HG02571 (cell line): ENCODE measurements at regions not wholly inside any gene's neighbourhood (a gene's known extent, or its start where the extent isn't known, plus 50 kb on each side); places are given as distances from the start of the nearest gene placed in this dataset.
A peak's percentile ranks its signal among the peaks of the same experiment; 100 is the strongest.
"Not testable (repeated sequence)": the region's sequence is repeated elsewhere in the genome, so short reads cannot be mapped to it uniquely, and the experiment has no call there.

Source experiments
- ATAC-seq: cut with Tn5 transposase; IDR thresholded peaks from one replicate; pipeline ENCODE4 v1.9.1; 2021; ENCODE audit warnings: mild to moderate bottlenecking, moderate library complexity; ENCODE audit not compliant: unreplicated experiment

- ATAC-seq = no peak
Measured at GRCh38 chr12:61920230-61920629, 340.0 kb upstream of the USP15 start.

- ATAC-seq = no peak
Measured at GRCh38 chr12:61923152-61923551, 337.1 kb upstream of the USP15 start.

- no peak for ATAC-seq
Measured at GRCh38 chr12:61934564-61934963, 325.6 kb upstream of the USP15 start.

GRCh38 chr12:61939977-61940376, 320.2 kb upstream of the USP15 start:
- no peak for ATAC-seq

GRCh38 chr12:61956545-61956944, 303.7 kb upstream of the USP15 start:
- ATAC-seq = no peak

GRCh38 chr12:61974461-61974860, 285.7 kb upstream of the USP15 start:
- ATAC-seq = no peak

GRCh38 chr12:61985830-61986229, 274.4 kb upstream of the USP15 start:
- ATAC-seq = no peak

GRCh38 chr12:61987173-61987572, 273.0 kb upstream of the USP15 start:
- ATAC-seq = no peak

GRCh38 chr12:61991661-61992060, 268.5 kb upstream of the USP15 start:
- ATAC-seq = no peak

GRCh38 chr12:61993734-61994345, 266.4 kb upstream of the USP15 start:
- no peak for ATAC-seq

- no peak for ATAC-seq
Measured at GRCh38 chr12:61996717-61997116, 263.5 kb upstream of the USP15 start.

- no peak for ATAC-seq
Measured at GRCh38 chr12:61998791-61999190, 261.4 kb upstream of the USP15 start.

GRCh38 chr12:61999311-61999710, 260.9 kb upstream of the USP15 start:
- no peak for ATAC-seq

GRCh38 chr12:62001424-62001823, 258.8 kb upstream of the USP15 start:
- no peak for ATAC-seq

GRCh38 chr12:62003226-62003625, 257.0 kb upstream of the USP15 start:
- ATAC-seq = no peak

GRCh38 chr12:62003701-62004100, 256.5 kb upstream of the USP15 start:
- ATAC-seq = no peak

GRCh38 chr12:62005615-62006014, 254.6 kb upstream of the USP15 start:
- ATAC-seq = no peak

- ATAC-seq = peak; percentile 81
Measured at GRCh38 chr12:62006076-62006732, 254.0 kb upstream of the USP15 start.

- no peak for ATAC-seq
Measured at GRCh38 chr12:62008703-62009102, 251.5 kb upstream of the USP15 start.

GRCh38 chr12:62009445-62009844, 250.8 kb upstream of the USP15 start:
- ATAC-seq = no peak

- not testable (repeated sequence) for ATAC-seq
Measured at GRCh38 chr12:62010331-62010906, 249.8 kb upstream of the USP15 start.

GRCh38 chr12:62010973-62011372, 249.2 kb upstream of the USP15 start:
- ATAC-seq = not testable (repeated sequence)
